Keratinocyte (primary cell): ENCODE measurements at regions not wholly inside any gene's neighbourhood (a gene's known extent, or its start where the extent isn't known, plus 50 kb on each side); places are given as distances from the start of the nearest gene placed in this dataset.

Experiments
- DNase-seq: peaks from one replicate; pipeline ENCODE4 v3.0.0-alpha.2; 2011; ENCODE audit warnings: low read depth, missing footprints, low spot score
- FAIRE-seq: peaks from 2 replicates; lab custom pipeline; 2011; peaks lifted over from hg19 to GRCh38; lab: Jason Lieb, UNC
- H2AFZ ChIP-seq: 2 replicates; pipeline ENCODE4 v1.6.0; 2012; ENCODE audit warnings: low read length, control low read depth, inconsistent platforms; ENCODE audit not compliant: control insufficient read depth
- H3K27ac ChIP-seq: 2 replicates; pipeline ENCODE4 v1.5.1; 2011; ENCODE audit warnings: low read length; ENCODE audit not compliant: control insufficient read depth, insufficient read depth
- H3K27me3 ChIP-seq: 3 replicates; pipeline ENCODE4 v1.6.0; 2011; ENCODE audit warnings: low read length; ENCODE audit not compliant: control insufficient read depth, insufficient read depth; ENCODE audit errors: extremely low read depth
- H3K36me3 ChIP-seq, 2 experiments: 2 replicates in 1 of 2; 3 replicates in 1 of 2; pipeline ENCODE4 v1.5.1; 2011; ENCODE audit warnings: low read length in 2 of 2, mild to moderate bottlenecking in 1 of 2; ENCODE audit not compliant: control insufficient read depth in 2 of 2, insufficient read depth in 2 of 2; ENCODE audit errors: extremely low read depth in 1 of 2
- H3K4me1 ChIP-seq: 3 replicates; pipeline ENCODE4 v1.5.1; 2011; ENCODE audit warnings: low read length; ENCODE audit not compliant: control insufficient read depth, insufficient read depth; ENCODE audit errors: extremely low read depth
- H3K4me2 ChIP-seq: 3 replicates; pipeline ENCODE4 v1.6.0; 2011; ENCODE audit warnings: low read depth, low read length; ENCODE audit not compliant: control insufficient read depth, insufficient read depth; ENCODE audit errors: extremely low read depth
- H3K4me3 ChIP-seq, 3 experiments: fragments of 200-600 bp in 1 of 3; sonication (generic) in 1 of 3; 2 replicates in 2 of 3; 3 replicates in 1 of 3; pipeline ENCODE4 v1.5.1; 2011 to 2016; ENCODE audit warnings: low read length in 3 of 3, mild to moderate bottlenecking in 3 of 3, control low read depth in 2 of 3, inconsistent platforms in 1 of 3, low read depth in 1 of 3, mixed read lengths in 1 of 3, mixed run types in 1 of 3, moderate library complexity in 1 of 3; ENCODE audit not compliant: control insufficient read depth in 2 of 3, insufficient read depth in 2 of 3; ENCODE audit errors: extremely low read depth in 1 of 3
- H3K79me2 ChIP-seq: 2 replicates; pipeline ENCODE4 v1.6.0; 2012; ENCODE audit warnings: low read length; ENCODE audit not compliant: control insufficient read depth, insufficient read depth
- H3K9ac ChIP-seq: 3 replicates; pipeline ENCODE4 v1.6.0; 2011; ENCODE audit warnings: low read length; ENCODE audit not compliant: control insufficient read depth, insufficient read depth; ENCODE audit errors: extremely low read depth
- H3K9me1 ChIP-seq: 3 replicates; pipeline ENCODE4 v1.6.0; 2011; ENCODE audit warnings: low read length; ENCODE audit not compliant: control insufficient read depth, insufficient read depth; ENCODE audit errors: extremely low read depth
- H3K9me3 ChIP-seq: 2 replicates; pipeline ENCODE4 v1.5.1; 2012; ENCODE audit warnings: low read depth, low read length; ENCODE audit not compliant: control insufficient read depth
- H4K20me1 ChIP-seq: 3 replicates; pipeline ENCODE4 v1.6.0; 2011; ENCODE audit warnings: low read length; ENCODE audit not compliant: control insufficient read depth, insufficient read depth; ENCODE audit errors: extremely low read depth
- CTCF ChIP-seq, 3 experiments: IDR thresholded peaks in 1 of 3; conservative IDR thresholded peaks in 1 of 3; optimal IDR thresholded peaks in 1 of 3; 2 replicates in 2 of 3; 3 replicates in 1 of 3; pipeline versions ENCODE3 to v1.5.1; 2011; ENCODE audit warnings: low read length in 3 of 3, mild to moderate bottlenecking in 3 of 3, moderate library complexity in 2 of 3, control low read depth in 1 of 3, inconsistent platforms in 1 of 3; ENCODE audit not compliant: insufficient read depth in 2 of 3; ENCODE audit errors: extremely low read depth in 1 of 3
- EZH2 ChIP-seq: IDR thresholded peaks from one replicate; pipeline ENCODE4 v1.6.1; 2012; ENCODE audit warnings: inconsistent platforms, mild to moderate bottlenecking, low read length, moderate library complexity
- dilution Hi-C: fragments of 300-500 bp; cut with MboI; formaldehyde crosslinking; loops from one replicate; pipeline ENCODE4 v1.7.0; 2020; ENCODE audit warnings: low sequenced_read_pairs; ENCODE audit not compliant: extremely low pct_ligation_motif_present

DNA sequence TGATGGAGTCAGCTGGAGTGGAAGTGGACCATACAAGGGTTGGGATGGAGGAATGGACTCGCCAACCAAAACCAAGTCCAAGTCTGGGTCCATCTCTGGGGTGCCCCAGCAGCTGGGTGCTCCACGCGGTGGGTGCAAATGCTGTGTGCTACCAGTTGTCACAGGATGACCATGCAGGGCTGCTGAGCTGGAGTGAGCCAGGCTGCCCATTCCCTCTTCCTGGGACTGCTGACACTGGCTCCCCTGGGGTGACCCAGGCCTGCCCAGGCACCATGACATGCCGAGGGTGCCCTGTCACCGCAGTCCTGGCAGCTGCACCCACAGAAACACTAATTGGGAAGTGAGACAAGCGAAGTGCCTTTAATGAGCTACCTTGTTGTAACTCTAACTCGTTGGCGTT lies 140.2 kb downstream of the TPRA1 start:
- Histone ChIP-seq H3K27me3 (no peaks in the 10 kb centered on the region), H3K4me2 (no peak overlapping the region), H3K27ac (no peak overlapping the region), H3K9me3 (no peaks in the 10 kb centered on the region), H3K79me2 (no peaks in the 10 kb centered on the region), H2AFZ (no peak overlapping the region), H3K4me3 (no peak overlapping the region), H3K36me3 (no peaks in the 10 kb centered on the region), H3K9me1 (no peaks in the 10 kb centered on the region), H4K20me1 (no peaks in the 10 kb centered on the region), H3K9ac (no peak overlapping the region), H3K4me1 (peaks cover 15% of the 10 kb centered on the region)
- dilution Hi-C loops: no loop called here
- TF ChIP-seq CTCF (optimal IDR thresholded peaks at IDR 0.05 in 1 of 3, IDR thresholded peaks at IDR 0.05 in 1 of 3, conservative IDR thresholded peaks at IDR 0.05 in 1 of 3; ENCODE audit: extremely low read depth in 1 of 3, insufficient read depth in 2 of 3, low read length in 3 of 3): no peak
- no peak for TF ChIP-seq EZH2
- no peak for DNase-seq
- no peak for FAIRE-seq

DNA sequence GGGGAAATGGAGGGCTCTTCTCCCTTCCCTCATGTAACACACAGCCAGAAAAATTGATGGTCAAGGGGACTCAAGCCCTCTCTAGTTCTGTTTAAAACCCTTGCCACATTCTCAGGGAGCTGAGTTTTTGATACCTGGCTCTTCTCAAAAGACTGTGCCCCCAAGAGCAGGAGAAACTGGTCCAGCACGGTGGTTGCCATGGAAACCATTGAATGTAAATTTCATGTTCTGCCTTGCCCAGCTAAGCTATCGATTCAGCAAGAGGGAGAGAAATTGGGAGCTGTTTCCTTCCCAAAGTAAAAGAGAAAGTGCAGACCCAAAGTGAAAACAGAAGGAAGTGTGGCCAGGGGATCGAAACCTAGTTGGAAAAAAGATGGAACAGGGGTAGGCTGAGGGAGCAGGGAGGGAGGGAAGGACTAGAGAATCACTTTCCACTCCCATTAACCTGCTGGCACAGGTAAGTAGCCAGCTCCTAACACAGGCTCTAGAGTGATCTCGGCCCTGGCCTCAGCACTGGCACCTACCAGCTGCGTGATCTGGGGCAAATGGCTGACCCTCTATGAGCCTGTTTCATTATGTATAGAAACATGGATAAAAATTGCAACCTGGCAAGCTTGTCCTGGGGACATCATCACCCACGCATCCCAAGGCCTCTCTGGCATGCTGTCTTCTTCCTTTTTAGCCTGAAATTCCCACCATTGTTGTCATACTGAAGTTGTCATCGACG lies 140.9 kb downstream of the TPRA1 start:
- H3K9me3 ChIP-seq: no peaks in the 10 kb centered on the region
- no peaks in the 10 kb centered on the region for H3K79me2 ChIP-seq
- TF ChIP-seq CTCF (optimal IDR thresholded peaks at IDR 0.05 in 1 of 3, IDR thresholded peaks at IDR 0.05 in 1 of 3, conservative IDR thresholded peaks at IDR 0.05 in 1 of 3; ENCODE audit: extremely low read depth in 1 of 3, insufficient read depth in 2 of 3, low read length in 3 of 3): no peak
- TF ChIP-seq EZH2: no peak
- no peak overlapping the region for H3K4me3 ChIP-seq
- H3K27ac ChIP-seq: no peak overlapping the region
- DNase-seq (no peak), FAIRE-seq (no peak)
- no peaks in the 10 kb centered on the region for H3K27me3 ChIP-seq
- H3K4me2 ChIP-seq: no peak overlapping the region
- no peak overlapping the region for H3K9ac ChIP-seq
- dilution Hi-C loops: no loop called here
- H3K36me3 ChIP-seq: no peaks in the 10 kb centered on the region
- no peaks in the 10 kb centered on the region for H4K20me1 ChIP-seq
- no peak overlapping the region for H2AFZ ChIP-seq
- peaks cover 12% of the 10 kb centered on the region for H3K4me1 ChIP-seq
- H3K9me1 ChIP-seq: no peaks in the 10 kb centered on the region
